SK-N-SH (cell line): ENCODE measurements at regions not wholly inside any gene's neighbourhood (a gene's known extent, or its start where the extent isn't known, plus 50 kb on each side); places are given as distances from the start of the nearest gene placed in this dataset.

Experiments used
- CTCF ChIA-PET: fragments of 300-600, 350-600 bp; formaldehyde crosslinking; extraction: SDS; loops from one replicate; lab custom pipeline; 2021; lab: Yijun Ruan, JAX
- POLR2A ChIA-PET: fragments of 350-600 bp; sonication (Branson Sonifier 250); formaldehyde crosslinking; extraction: SDS; loops from one replicate; lab custom pipeline; 2020; ENCODE audit warnings: antibody characterized with exemption, inconsistent platforms; lab: Yijun Ruan, JAX
- DNase-seq: peaks from one replicate; pipeline ENCODE4 v3.0.0; 2012
- H2AFZ ChIP-seq: fragments of 200-600 bp; sonication (generic); 2 replicates; pipeline ENCODE4 v1.8.1; 2016; ENCODE audit warnings: antibody characterized with exemption, mild to moderate bottlenecking, low read depth
- H3F3A ChIP-seq: fragments of 200-600 bp; sonication (generic); replicated peaks from 2 replicates; pipeline ENCODE3; 2016; ENCODE audit warnings: antibody characterized with exemption, mild to moderate bottlenecking; ENCODE audit not compliant: insufficient read depth
- H3K27ac ChIP-seq, 2 experiments: fragments of 200-500 bp in 1 of 2; fragments of 200-600 bp in 1 of 2; sonication (Bioruptor generic) in 1 of 2; sonication (generic), shearing (Covaris generic) in 1 of 2; 2 replicates each; pipeline versions ENCODE4 v1.5.1 to v1.6.1; 2014 to 2016; ENCODE audit warnings: low read depth in 2 of 2, inconsistent platforms in 1 of 2, low read length in 1 of 2, mild to moderate bottlenecking in 1 of 2, mixed read lengths in 1 of 2
- H3K27me3 ChIP-seq: fragments of 200-600 bp; sonication (generic), shearing (Covaris generic); 2 replicates; pipeline ENCODE4 v1.6.1; 2016; ENCODE audit warnings: mixed run types; ENCODE audit not compliant: insufficient read depth
- H3K36me3 ChIP-seq, 2 experiments: fragments of 200-500 bp in 1 of 2; fragments of 200-600 bp in 1 of 2; sonication (Bioruptor generic) in 1 of 2; sonication (generic) in 1 of 2; replicated peaks in 1 of 2; 2 replicates each; pipeline versions ENCODE3 to v1.5.1; 2014 to 2016; ENCODE audit warnings: low read length in 1 of 2, mild to moderate bottlenecking in 1 of 2; ENCODE audit not compliant: insufficient read depth in 2 of 2, control insufficient read depth in 1 of 2
- H3K4me1 ChIP-seq, 2 experiments: fragments of 200-500 bp in 1 of 2; fragments of 200-600 bp in 1 of 2; sonication (Bioruptor generic) in 1 of 2; sonication (generic), shearing (Covaris generic) in 1 of 2; 2 replicates each; pipeline versions ENCODE4 v1.5.1 to v1.6.1; 2014 to 2016; ENCODE audit warnings: low read depth in 1 of 2, low read length in 1 of 2, mixed run types in 1 of 2; ENCODE audit not compliant: insufficient read depth in 2 of 2, control insufficient read depth in 1 of 2
- H3K4me2 ChIP-seq: fragments of 200-600 bp; sonication (generic), shearing (Covaris generic); 2 replicates; pipeline ENCODE4 v1.6.1; 2017; ENCODE audit warnings: mixed run types
- H3K4me3 ChIP-seq, 2 experiments: fragments of 200-500 bp in 1 of 2; fragments of 200-600 bp in 1 of 2; sonication (Bioruptor generic) in 1 of 2; sonication (generic), shearing (Covaris generic) in 1 of 2; 2 replicates each; pipeline versions ENCODE4 v1.5.1 to v1.8.1; 2014 to 2016; ENCODE audit warnings: low read depth in 2 of 2, inconsistent platforms in 1 of 2, low read length in 1 of 2, mild to moderate bottlenecking in 1 of 2, mixed read lengths in 1 of 2, moderate library complexity in 1 of 2
- H3K79me2 ChIP-seq: fragments of 200-600 bp; sonication (generic); 2 replicates; pipeline ENCODE4 v1.8.1; 2017; ENCODE audit warnings: mild to moderate bottlenecking; ENCODE audit not compliant: insufficient read depth
- H3K9ac ChIP-seq: fragments of 200-600 bp; sonication (generic); 2 replicates; pipeline ENCODE4 v1.6.1; 2017; ENCODE audit warnings: mixed run types
- H3K9me2 ChIP-seq: fragments of 200-600 bp; sonication (generic); 2 replicates; pipeline ENCODE4 v1.6.1; 2017; ENCODE audit warnings: mixed run types
- H3K9me3 ChIP-seq: fragments of 200-600 bp; sonication (generic); 2 replicates; pipeline ENCODE4 v1.6.1; 2017; ENCODE audit warnings: mixed run types, mild to moderate bottlenecking, moderate library complexity
- H4K20me1 ChIP-seq: fragments of 200-600 bp; sonication (generic); 2 replicates; pipeline ENCODE4 v1.6.1; 2017; ENCODE audit warnings: mild to moderate bottlenecking, mixed run types; ENCODE audit not compliant: insufficient read depth
- CHD2 ChIP-seq: fragments of 150-350 bp; IDR thresholded peaks from 2 replicates; pipeline ENCODE4 v1.6.1; 2018; ENCODE audit warnings: low read length; ENCODE audit not compliant: partially characterized antibody
- CTCF ChIP-seq: fragments of 200-600 bp; sonication (generic); IDR thresholded peaks from 2 replicates; pipeline ENCODE4 v1.6.1; 2017; ENCODE audit warnings: antibody characterized with exemption, mild to moderate bottlenecking, moderate library complexity
- EP300 ChIP-seq, 2 experiments: IDR thresholded peaks; 2 replicates each; pipeline versions ENCODE4 v1.4.0 to v1.6.1; 2012; ENCODE audit warnings: borderline replicate concordance in 1 of 2, low read depth in 1 of 2, low read length in 1 of 2
- EZH2phosphoT487 ChIP-seq: fragments of 200-600 bp; sonication (generic); IDR thresholded peaks from 2 replicates; pipeline ENCODE4 v1.6.1; 2017; ENCODE audit warnings: low read depth, mixed run types, mild to moderate bottlenecking, antibody characterized with exemption, moderate library complexity, borderline replicate concordance
- FOXM1 ChIP-seq: IDR thresholded peaks from 2 replicates; pipeline ENCODE4 v1.4.0; 2012; ENCODE audit warnings: low read depth, mild to moderate bottlenecking
- GABPA ChIP-seq: IDR thresholded peaks from 2 replicates; pipeline ENCODE4 v1.4.0; 2012; ENCODE audit warnings: low read depth, mild to moderate bottlenecking
- MEF2A ChIP-seq: IDR thresholded peaks from 2 replicates; pipeline ENCODE4 v1.4.0; 2012; ENCODE audit warnings: low read depth, borderline replicate concordance
- NRF1 ChIP-seq: IDR thresholded peaks from 2 replicates; pipeline ENCODE4 v1.6.1; 2012; ENCODE audit warnings: low read depth, mild to moderate bottlenecking, low read length
- PBX3 ChIP-seq: IDR thresholded peaks from 2 replicates; pipeline ENCODE4; 2012
- POLR2AphosphoS5 ChIP-seq: IDR thresholded peaks from 2 replicates; pipeline ENCODE4 v1.6.1; 2012; ENCODE audit warnings: low read depth, low read length
- RCOR1 ChIP-seq: fragments of 150-350 bp; IDR thresholded peaks from 2 replicates; pipeline ENCODE4 v1.6.1; 2017; ENCODE audit warnings: antibody characterized with exemption, low read length
- RFX5 ChIP-seq: IDR thresholded peaks from 2 replicates; pipeline ENCODE4 v1.6.1; 2012; ENCODE audit warnings: mild to moderate bottlenecking, improper control_type of control experiment, low read length
- SIN3A ChIP-seq: IDR thresholded peaks from 2 replicates; pipeline ENCODE4 v1.6.1; 2012; ENCODE audit warnings: low read depth, mild to moderate bottlenecking, low read length, moderate library complexity, borderline replicate concordance
- TEAD4 ChIP-seq: IDR thresholded peaks from 2 replicates; pipeline ENCODE4 v1.4.0; 2012; ENCODE audit warnings: mild to moderate bottlenecking, borderline replicate concordance; ENCODE audit not compliant: insufficient read depth
- YY1 ChIP-seq: IDR thresholded peaks from 2 replicates; pipeline ENCODE4 v1.4.0; 2012; ENCODE audit warnings: low read depth, mild to moderate bottlenecking
- WGBS: methylation state at CpG from one replicate; pipeline ENCODE4 v1.1.6; 2017; ENCODE audit warnings: low lambda C conversion rate; 5-methylcytosine and 5-hydroxymethylcytosine counted together

GRCh38 chr17:77472468-77473310 is 331.9 kb downstream of the SEC14L1 start:
- H3K79me2 ChIP-seq = peaks cover 93% of the 10 kb centered on the region
- peak overlapping the region; percentile 53 for H3K4me2 ChIP-seq
- CTCF ChIA-PET = interaction anchor here (1.0 to 2.9 kb wide), 8 partner anchors 13 to 541 kb away, joined by 3 to 24 read pairs (median 7); no protein-coding TSS in a partner anchor
- peaks cover 32% of the 10 kb centered on the region for H3F3A ChIP-seq
- H3K27me3 ChIP-seq = no peaks in the 10 kb centered on the region
- 68% methylated on average over 10 of the region's 10 CpGs for WGBS
- no peak for DNase-seq
- no peak overlapping the region for H2AFZ ChIP-seq
- H3K36me3 ChIP-seq = no peaks in the 10 kb centered on the region
- no peak for TF ChIP-seq POLR2AphosphoS5
- no peak for TF ChIP-seq SIN3A
- TF ChIP-seq YY1 = no peak
- no peak for TF ChIP-seq PBX3
- no peak for TF ChIP-seq EP300 (IDR thresholded peaks at IDR 0.05; ENCODE audit: borderline replicate concordance in 1 of 2, low read depth in 1 of 2, low read length in 1 of 2)
- TF ChIP-seq GABPA = no peak
- no peak for TF ChIP-seq FOXM1
- TF ChIP-seq EZH2phosphoT487 = no peak
- TF ChIP-seq NRF1 = no peak
- no peak for TF ChIP-seq MEF2A
- TF ChIP-seq TEAD4 = no peak
- TF ChIP-seq RFX5 = no peak
- TF ChIP-seq, all 33 proteins: peak for 0
- no peak overlapping the region for H3K4me3 ChIP-seq
- no peak overlapping the region; the same call in 1 of the 2 replicates for H3K9ac ChIP-seq
- H3K9me3 ChIP-seq = no peaks in the 10 kb centered on the region
- peak overlapping the region; percentile 52 to 74 for H3K27ac ChIP-seq
- H4K20me1 ChIP-seq = peaks cover 86% of the 10 kb centered on the region
- H3K4me1 ChIP-seq = peaks cover 76 to 77% of the 10 kb centered on the region in 2 experiments
- no peaks in the 10 kb centered on the region for H3K9me2 ChIP-seq
- POLR2A ChIA-PET = interaction anchor here (1.9 kb wide), 1 partner anchor 21 kb away, joined by 4 read pairs; no protein-coding TSS in a partner anchor

GRCh38 chr17:77473615-77474226 is 333.0 kb downstream of the SEC14L1 start:
- TF ChIP-seq CTCF (no peak), RCOR1 (no peak), CHD2 (no peak), YY1 (no peak)
- Histone ChIP-seq H3K4me2 (peak overlapping the region; percentile 31; the same call in 1 of the 2 replicates), H3K4me1 (peaks cover 79 to 81% of the 10 kb centered on the region in 2 experiments), H3K9me3 (no peaks in the 10 kb centered on the region), H3K36me3 (no peaks in the 10 kb centered on the region), H3F3A (peaks cover 35% of the 10 kb centered on the region), H3K27ac (no peak overlapping the region; a peak in 2 of 4 replicates), H3K9ac (no peak overlapping the region), H4K20me1 (peaks cover 93% of the 10 kb centered on the region), H3K9me2 (no peaks in the 10 kb centered on the region), H3K4me3 (no peak overlapping the region), H3K27me3 (no peaks in the 10 kb centered on the region), H2AFZ (no peak overlapping the region), H3K79me2 (peaks cover 93% of the 10 kb centered on the region)
- WGBS = 91% methylated on average over 6 of the region's 6 CpGs
- CTCF ChIA-PET = interaction anchor here (0.8 to 6.6 kb wide), 5 partner anchors 21 to 143 kb away, joined by 3 to 55 read pairs (median 6); no protein-coding TSS in a partner anchor
- POLR2A ChIA-PET = no interaction called here
- DNase-seq = no peak
